ENCODE measurements at regions not wholly inside any gene's neighbourhood (a gene's known extent, or its start where the extent isn't known, plus 50 kb on each side); places are given as distances from the start of the nearest gene placed in this dataset.

GRCh38 chr5:135138116-135138850 is 104.3 kb upstream of the PITX1 start:
- Histone ChIP-seq H3K79me2 (ENCODE audit: insufficient read depth, low read length) (no peaks in the 10 kb centered on the region), H3K4ac (ENCODE audit: low read depth, low read length) (no peak overlapping the region), H3K23me2 (ENCODE audit: insufficient read length, low read depth, low read length, poor library complexity, severe bottlenecking) (no peaks in the 10 kb centered on the region), H2BK20ac (ENCODE audit: low read depth, low read length, poor library complexity, severe bottlenecking) (no peak overlapping the region), H3K23ac (ENCODE audit: insufficient read length, low read depth, low read length) (no peak overlapping the region), H3K18ac (ENCODE audit: insufficient read length, low read depth, low read length) (no peak overlapping the region), H4K5ac (ENCODE audit: insufficient read length, low read depth, low read length) (no peak overlapping the region), H3K79me1 (ENCODE audit: insufficient read depth, low read depth, low read length, poor library complexity, severe bottlenecking) (no peaks in the 10 kb centered on the region), H2BK5ac (ENCODE audit: insufficient read length, low read length) (no peak overlapping the region), H4K20me1 (ENCODE audit: control insufficient read depth, insufficient read depth, insufficient read length) (no peaks in the 10 kb centered on the region), H2BK15ac (ENCODE audit: low read depth, low read length) (no peak overlapping the region), H3K4me2 (ENCODE audit: insufficient read depth, insufficient read length, low read length) (no peak overlapping the region), H3K14ac (ENCODE audit: insufficient read depth, low read length) (no peak overlapping the region), H3K9ac (ENCODE audit: extremely low read depth, insufficient read length, low read length) (no peak overlapping the region), H2AFZ (ENCODE audit: low read length) (no peak overlapping the region), H2AK5ac (ENCODE audit: insufficient read length, low read length) (no peak overlapping the region), H2BK12ac (ENCODE audit: insufficient read length, low read depth, low read length) (no peak overlapping the region), H4K8ac (replicated peaks; ENCODE audit: insufficient read length, low read depth, low read length) (no peak overlapping the region), H3K9me3 (ENCODE audit: control insufficient read depth, low read depth, low read length) (no peaks in the 10 kb centered on the region), H2BK120ac (ENCODE audit: low read depth, low read length, poor library complexity, severe bottlenecking) (no peak overlapping the region), H3K56ac (ENCODE audit: insufficient read length, low read depth, low read length) (no peak overlapping the region), H3K4me1 (ENCODE audit: insufficient read depth, low read length) (no peaks in the 10 kb centered on the region), H3K27ac (ENCODE audit: insufficient read length, low read depth, low read length) (no peak overlapping the region), H3T11ph (ENCODE audit: low read length) (no peak overlapping the region), H4K91ac (ENCODE audit: insufficient read length, low read depth, low read length) (no peak overlapping the region), H3K27me3 (ENCODE audit: insufficient read depth, low read length) (no peaks in the 10 kb centered on the region; the same call in 1 of the 2 replicates)
- WGBS (ENCODE audit: extremely low coverage, insufficient read length, low lambda C conversion rate), result no CpG with 5 or more reads among the region's 4 CpGs
- Mint-ChIP-seq H3K4me3 (no peak overlapping the region), H3K9me3 (no peaks in the 10 kb centered on the region), H3K27ac (no peak overlapping the region), H3K36me3 (ENCODE audit: insufficient read depth in 1 of 3, low read depth in 3 of 3) (no peaks in the 10 kb centered on the region), H3K27me3 (ENCODE audit: low read depth) (peaks cover 27% of the 10 kb centered on the region), H3K4me1 (peaks cover 0 to 4% of the 10 kb centered on the region in 2 experiments; a peak in 1 of 4 replicates)
- no peak for TF ChIP-seq CTCF (conservative IDR thresholded peaks at IDR 0.05)
- no peak for DNase-seq
